ENCODE measurements at regions not wholly inside any gene's neighbourhood (a gene's known extent, or its start where the extent isn't known, plus 50 kb on each side); places are given as distances from the start of the nearest gene placed in this dataset.

DNA sequence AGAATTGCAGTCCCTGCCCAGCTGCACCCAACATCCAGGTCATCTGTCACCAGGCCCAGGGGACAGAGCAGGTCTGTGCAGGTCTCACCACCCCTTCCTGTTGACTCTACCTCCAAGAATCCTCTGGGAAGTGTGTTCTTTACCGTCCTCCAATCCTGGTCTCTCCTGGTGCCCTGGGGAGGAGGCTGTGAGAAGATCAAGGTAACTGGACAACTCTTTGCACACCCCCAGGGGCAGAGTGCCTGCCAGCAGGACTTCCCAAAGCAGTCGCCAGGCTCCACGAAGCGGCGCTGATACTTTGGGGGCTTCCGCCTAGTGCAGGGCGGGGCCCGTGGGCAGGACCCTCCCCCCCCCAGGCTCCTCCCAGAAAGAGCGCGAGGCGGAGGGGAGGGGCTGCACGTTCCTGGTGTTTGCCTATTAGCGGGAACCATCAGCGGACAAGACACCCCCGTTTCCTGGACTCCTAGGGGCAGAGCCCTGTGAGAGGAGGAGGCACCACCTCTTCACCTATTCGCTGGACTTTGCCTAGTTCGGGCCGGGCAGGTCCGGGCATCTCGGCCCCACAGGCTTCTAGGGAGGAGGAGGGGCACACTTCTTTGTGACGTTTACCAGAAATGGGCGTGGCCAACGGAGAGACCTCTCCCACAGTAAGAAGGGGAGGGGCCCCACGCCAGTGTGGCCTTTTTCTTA, 918.0 kb downstream of the AACS start:
- no peak for TF ChIP-seq POLR2A (IDR thresholded peaks at IDR 0.05; ENCODE audit: low read depth)
- TF ChIP-seq, protein P1, sequence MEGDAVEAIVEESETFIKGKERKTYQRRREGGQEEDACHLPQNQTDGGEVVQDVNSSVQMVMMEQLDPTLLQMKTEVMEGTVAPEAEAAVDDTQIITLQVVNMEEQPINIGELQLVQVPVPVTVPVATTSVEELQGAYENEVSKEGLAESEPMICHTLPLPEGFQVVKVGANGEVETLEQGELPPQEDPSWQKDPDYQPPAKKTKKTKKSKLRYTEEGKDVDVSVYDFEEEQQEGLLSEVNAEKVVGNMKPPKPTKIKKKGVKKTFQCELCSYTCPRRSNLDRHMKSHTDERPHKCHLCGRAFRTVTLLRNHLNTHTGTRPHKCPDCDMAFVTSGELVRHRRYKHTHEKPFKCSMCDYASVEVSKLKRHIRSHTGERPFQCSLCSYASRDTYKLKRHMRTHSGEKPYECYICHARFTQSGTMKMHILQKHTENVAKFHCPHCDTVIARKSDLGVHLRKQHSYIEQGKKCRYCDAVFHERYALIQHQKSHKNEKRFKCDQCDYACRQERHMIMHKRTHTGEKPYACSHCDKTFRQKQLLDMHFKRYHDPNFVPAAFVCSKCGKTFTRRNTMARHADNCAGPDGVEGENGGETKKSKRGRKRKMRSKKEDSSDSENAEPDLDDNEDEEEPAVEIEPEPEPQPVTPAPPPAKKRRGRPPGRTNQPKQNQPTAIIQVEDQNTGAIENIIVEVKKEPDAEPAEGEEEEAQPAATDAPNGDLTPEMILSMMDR (IDR thresholded peaks at IDR 0.05), result no peak
